ENCODE measurements at regions not wholly inside any gene's neighbourhood (a gene's known extent, or its start where the extent isn't known, plus 50 kb on each side); places are given as distances from the start of the nearest gene placed in this dataset.

DNA sequence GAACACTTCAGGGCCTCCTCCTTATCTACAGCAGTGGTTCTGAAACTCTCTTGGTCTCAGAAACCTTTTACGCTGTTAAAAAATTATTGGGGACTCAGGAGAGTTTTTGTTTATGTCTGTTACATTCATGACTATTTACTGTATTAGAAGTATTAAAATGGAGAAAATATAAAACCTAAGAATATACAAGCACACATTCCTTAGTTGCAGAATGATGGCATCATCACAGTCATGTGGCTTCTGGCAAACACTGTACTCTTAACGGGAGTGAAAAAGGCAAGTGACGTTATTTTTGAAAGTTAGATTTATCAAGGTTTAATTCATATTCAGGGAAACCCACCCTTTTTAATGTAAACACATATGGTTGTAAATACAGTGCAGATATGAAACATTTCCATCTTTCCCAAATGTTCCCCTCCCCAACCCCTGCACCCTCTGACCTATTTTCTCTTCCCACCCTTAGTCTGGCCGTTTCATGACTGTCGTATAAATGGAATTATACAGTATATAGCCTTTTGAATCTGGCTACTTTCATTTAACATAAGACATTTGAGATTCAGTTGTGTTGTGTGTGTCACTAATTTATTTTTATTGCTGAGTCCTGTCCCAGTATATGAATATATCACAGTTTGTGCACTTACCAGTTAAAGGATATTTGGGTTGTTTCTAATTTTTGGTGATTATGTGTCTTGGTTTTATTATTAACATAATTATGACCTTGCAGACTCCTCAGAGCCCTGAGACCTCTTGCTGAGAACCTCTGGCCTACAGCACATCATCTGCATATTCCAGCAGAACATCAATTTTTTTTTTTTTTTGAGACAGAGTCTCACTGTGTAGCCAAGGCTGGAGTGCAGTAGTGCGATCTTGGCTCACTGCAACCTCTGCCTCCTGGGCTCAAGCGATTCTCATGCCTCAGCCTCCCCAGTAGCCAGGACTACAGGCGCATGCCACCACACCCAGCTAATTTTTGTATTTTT, 457.0 kb downstream of the PCNX1 start:
- DNase-seq = no peak

DNA sequence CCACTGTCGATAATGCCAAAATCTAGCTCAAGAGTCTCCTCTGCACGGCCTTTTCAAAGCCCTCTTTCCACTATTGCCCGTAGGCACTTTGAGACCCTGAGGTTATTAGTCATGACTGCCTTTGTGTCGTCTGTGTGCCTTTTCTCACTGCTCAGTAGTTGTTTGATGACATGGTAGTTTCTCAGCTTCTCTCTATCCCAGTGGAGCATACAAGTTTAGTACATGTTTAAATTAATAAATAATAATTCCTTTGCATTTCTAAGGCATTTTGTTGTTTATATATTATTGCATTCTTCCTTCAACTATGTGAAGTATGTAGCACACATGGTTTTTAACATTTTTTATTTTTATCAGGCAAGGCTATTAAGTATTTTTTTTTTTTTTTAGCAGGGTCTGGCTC, 458.1 kb downstream of the PCNX1 start:
- DNase-seq = no peak

DNA sequence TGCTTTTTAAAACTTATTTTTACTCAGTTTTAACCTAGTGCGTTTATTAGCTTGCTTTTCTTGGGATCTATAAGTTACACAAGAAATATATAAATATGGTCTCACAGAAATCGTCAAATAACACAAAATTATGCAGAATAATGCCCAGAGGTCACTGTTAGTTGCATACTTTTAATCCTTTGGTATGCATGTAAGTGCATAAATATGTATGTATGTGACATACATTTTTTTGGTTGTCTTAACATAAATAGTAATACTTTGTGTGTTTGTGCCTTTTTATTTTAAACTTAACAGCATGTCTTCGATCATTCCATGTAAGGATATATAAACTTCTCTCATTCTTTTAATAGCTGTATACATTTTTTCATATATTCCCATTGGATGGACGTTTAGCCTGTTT, 459.6 kb downstream of the PCNX1 start:
- no peak for DNase-seq

DNA sequence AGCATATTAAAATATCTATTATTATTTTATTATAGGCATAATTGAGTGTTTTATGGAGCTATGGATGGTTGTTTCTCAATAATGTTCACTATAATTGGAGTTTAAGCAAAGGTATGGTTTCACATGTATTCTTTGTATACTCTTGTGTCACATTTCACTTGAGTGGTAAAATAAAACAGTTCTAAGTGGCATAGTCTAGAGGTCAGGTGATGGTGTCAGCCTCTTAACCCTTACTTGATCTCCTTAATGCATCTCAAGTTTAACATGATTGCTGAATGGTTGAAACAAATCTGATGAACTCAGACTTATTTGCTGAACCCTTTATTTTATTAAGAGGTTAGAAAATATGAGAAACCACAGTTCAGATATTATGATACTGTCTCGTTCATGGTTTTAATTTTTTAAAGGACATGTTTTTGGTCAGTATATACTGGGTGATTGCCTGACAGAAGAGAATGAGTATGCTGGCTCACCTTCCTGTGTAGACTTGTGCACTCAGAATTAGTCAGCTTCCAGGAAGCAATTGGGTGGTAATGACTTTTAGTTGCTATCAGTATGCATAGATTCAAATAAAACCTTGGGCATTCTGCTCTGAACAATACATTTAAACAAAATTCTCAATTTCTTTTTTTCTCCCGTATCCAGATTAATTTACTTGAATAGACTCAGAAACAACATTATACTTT, 464.6 kb downstream of the PCNX1 start:
- peak in 1 of 5 donors; percentile 79 for DNase-seq

DNA sequence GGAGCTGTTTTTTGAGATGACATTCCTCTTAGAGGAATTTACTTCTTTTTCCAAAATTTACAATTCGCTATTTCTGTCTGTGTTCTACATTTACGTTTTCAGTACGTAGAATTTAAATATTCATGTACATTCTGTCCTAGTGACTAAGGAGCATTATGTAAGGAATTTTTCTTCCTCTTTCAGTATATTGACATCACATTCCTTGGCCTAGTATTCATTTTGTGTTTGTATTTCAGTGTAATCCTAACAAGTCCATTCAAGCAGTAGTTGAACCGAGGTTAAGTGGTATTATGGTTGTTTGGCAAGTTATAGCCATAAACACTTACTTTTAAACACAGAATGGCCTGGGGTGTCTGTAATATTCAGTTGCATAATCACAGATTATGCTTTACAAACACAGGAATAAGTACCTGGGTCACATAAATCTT, 465.2 kb downstream of the PCNX1 start:
- no peak for DNase-seq

DNA sequence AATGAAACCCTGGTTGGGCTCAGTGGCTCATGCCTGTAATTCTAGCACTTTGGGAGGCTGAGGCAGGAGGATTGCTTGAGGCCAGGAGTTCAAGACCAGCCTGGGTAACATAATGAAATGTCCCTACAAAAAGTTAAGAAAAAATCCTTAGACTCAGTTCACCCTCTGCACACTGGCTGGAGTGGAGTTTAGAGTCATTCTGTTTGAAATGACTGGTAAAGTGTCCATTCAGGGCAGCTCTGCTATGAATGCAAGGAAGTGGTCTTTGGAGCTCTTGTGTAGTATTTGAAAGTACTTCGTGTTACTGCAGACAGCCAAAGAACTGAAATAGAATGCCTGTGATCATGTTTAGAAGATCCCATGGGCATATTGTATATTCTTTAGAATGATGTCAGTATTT, 466.5 kb downstream of the PCNX1 start:
- DNase-seq = no peak

DNA sequence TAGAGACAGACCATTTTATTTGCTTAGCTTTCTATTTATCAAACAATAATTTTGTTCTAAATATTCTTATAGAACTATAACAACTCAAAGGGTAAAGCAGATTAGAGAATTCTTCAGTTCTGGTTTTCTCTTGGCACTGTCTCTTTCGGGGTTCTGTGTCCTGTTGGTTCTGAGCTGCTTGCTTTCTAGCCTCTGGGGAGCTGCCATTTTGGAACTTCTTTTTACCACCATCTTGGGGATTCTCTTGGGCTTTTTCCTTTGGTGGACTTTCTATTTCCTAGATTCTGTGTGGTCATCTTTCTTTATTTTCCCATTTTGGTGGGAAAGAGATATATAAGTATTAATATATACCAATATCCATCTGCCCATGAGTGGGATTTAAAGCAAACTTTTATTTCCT, 467.7 kb downstream of the PCNX1 start:
- no peak for DNase-seq

DNA sequence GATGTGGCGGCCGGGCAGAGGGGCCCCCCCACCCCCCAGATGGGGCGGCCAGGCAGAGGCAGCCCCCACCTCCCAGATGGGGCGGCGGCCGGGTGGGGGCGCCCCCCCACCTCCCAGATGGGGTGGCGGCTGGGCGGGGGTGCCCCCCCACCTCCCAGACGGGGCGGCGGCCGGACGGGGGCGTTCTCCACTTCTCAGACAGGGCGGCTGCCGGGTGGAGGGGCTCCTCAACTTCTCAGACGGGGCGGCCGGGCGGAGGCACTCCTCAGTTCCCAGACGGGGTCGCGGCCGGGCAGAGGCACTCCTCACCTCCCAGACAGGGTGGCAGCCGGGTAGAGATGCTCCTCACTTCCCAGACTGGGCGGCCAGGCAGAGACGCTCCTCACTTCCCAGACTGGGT, 469.8 kb downstream of the PCNX1 start:
- no peak for DNase-seq

DNA sequence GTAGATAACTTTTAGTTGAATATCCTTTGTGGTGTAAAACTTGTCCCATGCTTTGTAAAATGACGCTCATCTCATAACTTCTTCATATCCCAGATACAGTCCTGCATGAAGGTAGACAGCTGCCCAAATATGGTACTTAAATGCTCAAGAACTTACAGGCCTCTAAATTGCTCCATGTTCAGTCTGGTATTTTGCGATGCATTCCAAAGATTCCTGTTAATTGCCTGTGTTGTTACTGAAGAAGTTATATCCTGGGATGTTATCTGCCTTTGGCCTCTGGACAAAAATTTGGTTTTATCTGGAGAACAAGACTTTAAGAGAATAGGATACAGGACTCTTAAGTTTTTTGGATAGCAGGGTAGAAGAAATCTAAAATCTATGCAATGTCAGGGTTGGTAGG, 473.0 kb downstream of the PCNX1 start:
- DNase-seq = no peak

DNA sequence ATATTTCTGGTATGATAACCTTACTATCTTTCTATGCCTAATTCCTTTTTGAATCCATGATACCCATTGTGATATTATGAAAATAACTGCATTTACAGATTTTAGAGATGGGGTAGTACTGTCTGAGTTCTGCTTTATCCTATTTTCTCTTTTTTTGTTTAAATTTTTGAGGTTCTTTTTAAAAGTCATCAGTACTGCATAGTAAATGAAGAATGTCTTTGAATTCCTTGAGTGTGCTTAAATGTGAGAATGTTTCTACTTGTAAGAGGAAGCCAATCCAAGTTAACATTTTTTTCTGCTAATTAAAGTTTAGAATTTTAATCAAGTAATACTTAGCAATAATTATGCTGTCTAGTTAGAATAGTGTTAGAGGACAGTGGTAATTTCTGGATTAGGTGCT, 474.6 kb downstream of the PCNX1 start:
- no peak for DNase-seq

DNA sequence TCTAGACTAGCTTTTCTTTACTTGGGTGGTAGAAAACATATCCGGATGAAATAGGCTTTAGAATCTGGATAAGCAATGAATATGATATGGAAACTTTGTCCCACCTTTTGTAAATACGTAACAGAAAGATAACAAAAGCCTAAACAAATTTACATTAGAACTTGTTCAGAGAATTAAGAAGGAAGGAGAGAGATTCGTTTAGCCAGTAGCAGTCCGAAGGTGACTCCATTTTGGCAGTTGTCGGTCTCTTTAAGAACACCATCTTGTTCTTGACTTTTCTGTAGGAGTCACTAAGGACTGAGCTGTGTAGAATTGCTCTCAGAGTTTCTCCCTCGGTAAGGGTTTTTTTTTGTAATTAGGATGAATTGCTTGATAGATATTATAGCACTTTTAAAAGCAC, 475.1 kb downstream of the PCNX1 start:
- DNase-seq = no peak

DNA sequence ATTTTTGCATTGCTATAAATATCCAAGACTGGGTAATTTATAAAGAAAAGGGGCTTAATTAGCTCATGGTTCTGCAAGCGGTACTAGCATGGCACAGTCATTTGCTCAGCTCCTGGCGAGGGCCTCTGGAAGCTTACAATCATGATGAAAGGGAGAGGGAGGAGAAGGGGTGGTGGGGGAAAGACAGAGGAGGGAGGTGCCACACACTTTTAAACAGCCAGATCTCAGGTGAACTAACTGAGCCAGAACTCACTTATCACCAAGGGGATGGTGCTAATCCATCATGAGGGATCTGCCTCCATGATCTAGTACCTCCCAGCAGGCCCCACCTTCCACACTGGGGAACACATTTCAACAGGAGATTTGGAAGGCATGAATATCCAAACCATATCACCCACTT, 476.3 kb downstream of the PCNX1 start:
- no peak for DNase-seq

DNA sequence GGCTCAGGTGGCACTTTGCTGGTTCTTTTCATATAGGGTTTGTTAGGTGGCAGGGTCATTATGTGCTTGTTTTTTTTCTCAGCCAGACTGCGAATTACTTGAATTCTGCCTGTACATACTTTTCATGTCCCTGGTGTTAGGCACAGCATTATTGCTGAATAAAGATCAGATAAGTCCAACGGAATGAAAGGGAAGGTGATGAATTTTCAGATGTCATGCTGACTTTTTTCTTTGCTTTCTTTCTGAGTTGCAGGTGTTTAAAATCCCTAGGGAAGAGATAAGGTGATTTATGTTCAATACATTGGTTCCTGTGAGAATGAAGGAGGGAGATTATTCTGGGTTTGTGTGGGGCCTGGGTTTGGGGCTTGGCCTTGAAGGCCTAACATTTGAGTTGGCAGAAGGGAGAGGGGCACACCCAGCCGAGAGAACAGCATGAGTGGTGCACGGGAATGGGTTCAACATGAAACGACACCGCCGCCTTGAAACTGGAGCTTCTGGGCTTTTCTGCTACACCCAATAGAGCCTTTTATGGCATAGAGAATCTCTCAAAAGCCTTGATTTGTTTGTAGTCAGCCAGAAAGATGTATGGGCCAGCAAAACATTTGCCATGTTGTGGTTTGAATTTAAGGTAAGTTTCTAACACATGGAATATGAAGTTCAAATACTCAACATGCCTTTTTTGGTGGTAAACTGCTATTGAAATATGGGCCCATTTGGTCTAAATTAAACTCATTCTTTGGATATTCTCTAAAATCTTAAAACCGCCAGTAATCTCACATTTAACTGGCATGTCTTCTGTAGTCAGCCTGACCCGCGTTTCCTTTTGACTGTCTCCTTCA, 477.0 kb downstream of the PCNX1 start:
- no peak for DNase-seq

DNA sequence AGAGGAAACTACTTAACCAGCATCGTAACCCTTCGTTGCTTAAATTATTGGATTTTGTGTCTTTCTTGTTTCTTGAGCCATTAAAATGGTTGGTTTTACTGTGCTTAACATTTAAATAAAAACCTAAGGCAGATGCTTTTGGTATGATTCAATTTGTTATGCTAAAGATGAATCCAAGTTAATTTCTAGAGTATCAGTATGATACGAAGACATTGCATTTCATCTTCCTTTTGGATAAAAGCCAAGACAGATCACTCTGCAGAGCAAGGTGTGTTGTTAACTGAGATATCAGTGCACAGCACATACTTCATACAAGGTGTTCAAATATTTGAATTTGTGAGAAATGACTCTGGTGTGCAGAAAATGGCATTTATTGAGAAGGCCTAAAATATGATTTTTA, 480.5 kb downstream of the PCNX1 start:
- no peak for DNase-seq

DNA sequence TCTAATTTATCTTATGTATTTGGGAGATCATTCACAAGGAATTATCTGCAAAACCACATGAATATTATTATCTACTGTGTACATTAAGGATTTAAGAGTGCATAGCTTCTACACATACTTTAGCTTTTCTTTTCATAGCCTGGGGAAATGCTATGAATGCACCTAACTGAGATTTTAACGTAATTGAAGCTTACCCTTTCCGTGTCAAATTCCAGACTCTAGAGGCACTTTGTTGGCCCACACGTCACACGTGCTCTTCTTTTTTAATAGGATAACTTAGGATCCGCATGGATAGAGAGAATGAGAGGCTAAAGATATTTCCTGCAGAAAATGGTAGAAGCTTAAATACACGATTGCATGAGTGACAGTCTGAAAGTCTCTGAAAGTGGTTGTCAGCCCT, 481.1 kb downstream of the PCNX1 start:
- DNase-seq = no peak

DNA sequence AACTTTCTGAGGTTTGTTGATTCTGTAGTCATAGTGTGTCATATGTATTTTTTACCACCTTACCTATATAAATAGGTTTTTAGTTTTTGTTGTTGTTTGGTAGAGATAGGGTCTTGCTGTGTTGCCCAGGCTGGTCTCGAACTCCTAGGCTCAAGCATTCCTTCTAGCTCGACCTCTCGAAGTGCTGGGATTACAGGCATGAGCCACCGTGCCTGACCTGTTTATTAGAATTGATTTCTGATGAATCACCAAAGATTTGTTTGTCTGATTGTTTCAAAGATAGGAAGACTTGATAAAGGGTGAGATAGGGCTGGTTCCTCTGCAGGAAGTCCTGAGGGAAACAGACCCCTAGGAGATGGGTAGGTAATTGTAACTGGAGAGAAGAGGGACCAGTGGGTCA, 481.6 kb downstream of the PCNX1 start:
- DNase-seq = no peak

DNA sequence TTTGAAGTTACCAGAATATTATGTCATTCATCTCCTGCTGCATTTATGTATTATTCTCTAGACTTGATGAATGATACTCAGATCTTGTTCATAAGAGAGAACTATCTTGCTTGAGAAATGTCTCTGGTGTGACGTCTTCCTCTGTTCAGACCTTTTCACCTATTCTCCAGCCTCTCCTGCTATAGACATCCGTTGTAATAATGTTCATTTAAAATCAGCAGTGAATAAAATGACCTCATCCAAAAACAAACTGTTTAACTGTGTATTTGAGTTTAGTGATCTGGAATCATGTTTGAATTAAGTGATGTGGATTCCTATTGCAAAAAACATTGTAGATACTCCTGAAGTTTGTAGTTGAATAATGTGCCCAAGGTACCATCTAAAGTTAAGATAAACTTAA, 487.1 kb downstream of the PCNX1 start:
- no peak for DNase-seq

DNA sequence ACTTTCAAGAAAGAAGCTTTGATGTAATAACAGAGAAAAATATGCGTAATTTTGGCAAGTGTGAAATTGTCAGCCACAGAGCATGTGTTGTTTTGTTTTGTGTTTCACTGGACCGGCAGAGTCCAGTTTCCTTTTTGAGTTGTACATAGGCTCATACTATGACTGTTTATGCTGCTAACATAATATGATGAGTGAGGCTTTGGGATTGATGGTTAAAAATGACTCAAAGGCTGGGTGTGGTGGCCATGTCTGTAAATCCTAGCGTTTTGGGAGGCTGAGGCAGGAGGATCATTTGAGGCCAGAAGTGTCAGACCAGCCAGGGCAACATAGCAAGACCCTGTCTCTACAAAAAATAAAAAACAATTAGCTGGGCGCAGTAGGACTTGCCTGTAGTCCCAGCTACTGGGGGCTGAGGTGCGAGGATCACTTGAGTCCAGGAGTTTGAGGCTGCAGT, 487.9 kb downstream of the PCNX1 start:
- DNase-seq = peak in 1 of 5 donors; percentile 60

DNA sequence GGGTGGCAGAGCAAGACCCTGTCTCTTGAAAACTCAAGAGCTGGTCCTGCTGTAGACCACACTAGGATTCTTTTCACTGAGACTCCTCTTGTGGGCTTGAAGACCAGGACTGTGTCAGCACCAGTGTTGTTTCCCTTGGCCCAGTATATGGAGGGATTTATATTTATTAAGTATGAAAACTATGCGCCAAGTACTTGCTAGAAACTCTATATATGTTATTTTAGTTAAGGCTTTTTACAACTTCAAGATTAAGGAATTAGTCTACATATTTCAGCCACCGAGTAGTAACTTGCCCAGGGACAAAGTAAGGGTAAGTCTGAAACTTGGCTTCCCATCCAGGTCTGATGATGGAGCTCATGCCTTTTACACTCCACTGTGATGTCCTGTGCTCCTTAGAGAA, 488.4 kb downstream of the PCNX1 start:
- no peak for DNase-seq

DNA sequence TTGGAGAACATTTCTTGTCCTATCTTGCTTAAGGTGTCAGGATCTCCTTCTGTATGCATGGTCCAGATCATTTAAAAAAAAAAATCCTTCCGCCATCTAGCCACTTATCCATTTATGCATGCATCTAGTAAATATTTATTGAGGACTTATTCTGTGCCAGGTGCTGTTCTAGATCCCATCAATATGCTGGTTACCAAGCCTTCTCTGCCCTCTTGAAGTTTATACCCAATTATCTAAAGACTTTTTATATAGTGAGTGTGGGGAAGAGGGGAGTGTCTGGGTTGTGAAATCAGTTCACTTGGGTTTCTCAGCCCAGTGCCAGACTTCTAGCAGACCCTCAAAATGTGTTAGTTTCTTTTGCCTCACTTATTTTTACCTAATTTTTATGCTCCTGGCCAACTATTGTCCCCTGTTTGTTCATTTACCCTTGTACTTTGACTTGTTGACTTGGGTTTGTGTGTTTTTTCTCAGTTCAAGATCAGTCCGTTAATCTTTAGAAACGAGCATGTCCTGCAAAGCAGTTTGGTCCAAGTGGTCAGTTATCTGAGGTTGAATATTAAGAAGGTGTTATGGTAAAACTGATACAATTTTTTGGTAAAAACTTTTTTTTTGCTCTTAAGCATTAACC, 488.9 kb downstream of the PCNX1 start:
- DNase-seq = no peak

DNA sequence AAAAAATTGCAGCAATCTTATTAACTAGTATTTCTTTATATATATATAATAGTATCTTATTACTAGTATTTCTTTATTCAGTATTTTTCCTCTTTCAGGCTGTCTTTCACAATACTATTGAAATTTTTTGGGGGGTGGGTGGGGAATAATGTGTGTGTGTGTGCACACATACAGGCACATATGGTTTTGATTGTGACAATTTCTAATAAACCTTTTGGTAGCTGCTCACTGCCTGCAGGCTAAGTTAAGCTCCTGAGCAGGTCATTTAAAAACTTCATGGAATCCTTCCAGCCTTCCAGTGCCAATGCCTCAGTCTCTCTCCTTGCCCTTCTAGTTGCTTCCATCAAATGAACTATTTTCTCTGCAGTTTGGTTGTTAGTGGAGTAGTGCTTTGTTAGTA, 490.1 kb downstream of the PCNX1 start:
- DNase-seq = no peak

DNA sequence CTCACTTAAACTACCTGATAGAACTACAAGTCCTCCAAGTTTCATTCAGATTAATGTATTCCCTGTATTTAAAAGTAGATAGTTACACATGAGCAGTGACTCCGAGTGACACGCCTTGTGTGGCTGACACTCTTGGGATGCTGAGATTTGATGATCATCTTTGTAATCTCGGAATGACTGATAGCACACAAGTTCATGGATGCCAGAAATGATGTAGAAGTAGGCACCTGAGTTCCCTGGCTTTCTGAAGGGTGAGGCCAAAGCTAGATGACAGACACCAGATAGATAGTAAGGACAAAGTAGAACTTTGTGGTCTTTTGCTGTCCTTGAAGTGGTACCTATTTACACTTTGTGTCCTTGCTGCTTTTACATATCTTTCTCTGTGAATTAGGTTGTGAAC, 491.2 kb downstream of the PCNX1 start:
- peak in 1 of 5 donors; percentile 37 for DNase-seq

DNA sequence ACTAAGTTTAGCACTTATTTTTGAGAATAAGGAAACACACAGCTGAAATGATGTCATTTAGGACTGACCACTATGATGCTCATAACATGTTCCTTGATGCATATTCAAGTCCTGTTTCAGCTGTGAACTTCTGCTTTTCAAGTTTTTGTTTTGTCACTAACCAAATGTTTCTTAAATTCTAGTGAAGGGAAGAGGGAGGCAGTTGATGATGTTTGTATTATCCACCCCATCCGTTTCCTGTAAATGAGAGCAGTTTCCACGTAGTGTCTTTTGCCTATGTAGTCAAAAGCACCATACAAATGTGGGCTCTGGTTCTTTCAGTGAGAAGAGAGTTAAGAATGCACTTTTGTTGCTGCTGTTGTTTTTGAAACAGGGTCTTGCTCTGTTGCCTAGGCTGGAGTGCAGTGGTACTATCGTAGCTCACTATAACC, 491.8 kb downstream of the PCNX1 start:
- DNase-seq = peak in 1 of 5 donors; percentile 92

Data from T-helper 1 cell (primary cell).